Esophagus mucosa (tissue), 1 donor: ENCODE measurements at regions not wholly inside any gene's neighbourhood (a gene's known extent, or its start where the extent isn't known, plus 50 kb on each side); places are given as distances from the start of the nearest gene placed in this dataset.

Experiments
- ATAC-seq: fragments of 200-7000 bp; cut with Tn5 transposase; one replicate; pipeline ENCODE4 v1.9.1; 2020
- donor health status: DM: yes; HTN: yes; CAD: no.

GRCh38 chr2:37425408-37425807 lies 81.0 kb downstream of the QPCT start:
- no peak for ATAC-seq

- no peak for ATAC-seq
Observed at GRCh38 chr2:37427241-37427640, 82.8 kb downstream of the QPCT start.

- no peak for ATAC-seq
Observed at GRCh38 chr2:37436323-37436722, 91.9 kb downstream of the QPCT start.

- no peak for ATAC-seq
Observed at GRCh38 chr2:37439131-37439642, 94.8 kb downstream of the QPCT start.

GRCh38 chr2:37441055-37441454 lies 96.6 kb downstream of the QPCT start:
- ATAC-seq, result no peak

GRCh38 chr2:37443082-37443481 lies 98.7 kb downstream of the QPCT start:
- no peak for ATAC-seq

GRCh38 chr2:37447446-37447845 lies 103.0 kb downstream of the QPCT start:
- no peak for ATAC-seq

GRCh38 chr2:37448342-37449120 lies 104.1 kb downstream of the QPCT start:
- ATAC-seq, result no peak

- no peak for ATAC-seq
Observed at GRCh38 chr2:37449761-37450296, 105.4 kb downstream of the QPCT start.

GRCh38 chr2:37453027-37453426 lies 108.6 kb downstream of the QPCT start:
- no peak for ATAC-seq

GRCh38 chr2:37454851-37455762 lies 110.7 kb downstream of the QPCT start:
- peak; percentile 95 for ATAC-seq

GRCh38 chr2:37456479-37456878 lies 112.0 kb downstream of the QPCT start:
- no peak for ATAC-seq

GRCh38 chr2:37457401-37457901 lies 113.0 kb downstream of the QPCT start:
- ATAC-seq, result no peak

- no peak for ATAC-seq
Observed at GRCh38 chr2:37458133-37458532, 113.7 kb downstream of the QPCT start.

GRCh38 chr2:37459095-37459981 lies 114.9 kb downstream of the QPCT start:
- no peak for ATAC-seq

- ATAC-seq, result no peak
Observed at GRCh38 chr2:37460896-37461229, 116.4 kb downstream of the QPCT start.

GRCh38 chr2:37464067-37464466 lies 119.6 kb downstream of the QPCT start:
- no peak for ATAC-seq

- ATAC-seq, result no peak
Observed at GRCh38 chr2:37466533-37467222, 122.2 kb downstream of the QPCT start.

- ATAC-seq, result no peak
Observed at GRCh38 chr2:37468170-37468569, 123.7 kb downstream of the QPCT start.

GRCh38 chr2:37469126-37469525 lies 124.7 kb downstream of the QPCT start:
- ATAC-seq, result no peak

GRCh38 chr2:37471104-37471503 lies 126.7 kb downstream of the QPCT start:
- no peak for ATAC-seq

GRCh38 chr2:37471994-37472393 lies 127.6 kb downstream of the QPCT start:
- ATAC-seq, result no peak
